ENCODE measurements at regions not wholly inside any gene's neighbourhood (a gene's known extent, or its start where the extent isn't known, plus 50 kb on each side); places are given as distances from the start of the nearest gene placed in this dataset.

- Histone ChIP-seq H3K36me3 (ENCODE audit: insufficient read depth, low read length) (no peaks in the 10 kb centered on the region), H3K9me3 (ENCODE audit: control insufficient read depth, insufficient read depth, low read length) (no peaks in the 10 kb centered on the region), H3K4me1 (ENCODE audit: insufficient read depth, low read length) (no peaks in the 10 kb centered on the region)
Measured at GRCh38 chr13:40141859-40142555, 486.5 kb downstream of the COG6 start.

DNA sequence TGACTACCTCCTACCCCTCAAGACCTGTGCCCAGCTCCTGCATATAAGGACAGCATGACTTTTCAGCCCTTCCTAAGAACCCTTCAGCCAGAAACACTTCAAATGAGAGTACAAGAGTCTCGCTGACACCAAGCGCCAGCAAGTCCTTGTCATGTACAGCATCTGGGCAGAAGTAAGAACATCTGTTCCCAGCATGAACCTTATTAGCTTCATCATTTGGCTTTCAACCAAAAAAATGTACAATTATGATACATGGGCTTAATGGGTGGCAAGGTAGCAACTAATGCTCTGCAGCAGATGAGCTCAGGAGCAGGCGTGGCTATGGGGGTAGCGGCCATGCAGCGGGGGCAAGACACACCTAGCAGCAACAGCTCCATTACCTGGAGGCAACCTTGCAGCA lies 487.6 kb downstream of the COG6 start:
- H3K4me1 ChIP-seq (ENCODE audit: insufficient read depth, low read length), result no peaks in the 10 kb centered on the region
- H3K9ac ChIP-seq (ENCODE audit: low read depth, low read length), result no peak overlapping the region
- no peaks in the 10 kb centered on the region for H3K9me3 ChIP-seq (ENCODE audit: control insufficient read depth, insufficient read depth, low read length)
- H3K36me3 ChIP-seq (ENCODE audit: insufficient read depth, low read length), result no peaks in the 10 kb centered on the region

More at GRCh38 chr13:40141859-40142555, 486.5 kb downstream of the COG6 start:
- H3K9ac ChIP-seq (ENCODE audit: low read depth, low read length), result no peak overlapping the region

DNA sequence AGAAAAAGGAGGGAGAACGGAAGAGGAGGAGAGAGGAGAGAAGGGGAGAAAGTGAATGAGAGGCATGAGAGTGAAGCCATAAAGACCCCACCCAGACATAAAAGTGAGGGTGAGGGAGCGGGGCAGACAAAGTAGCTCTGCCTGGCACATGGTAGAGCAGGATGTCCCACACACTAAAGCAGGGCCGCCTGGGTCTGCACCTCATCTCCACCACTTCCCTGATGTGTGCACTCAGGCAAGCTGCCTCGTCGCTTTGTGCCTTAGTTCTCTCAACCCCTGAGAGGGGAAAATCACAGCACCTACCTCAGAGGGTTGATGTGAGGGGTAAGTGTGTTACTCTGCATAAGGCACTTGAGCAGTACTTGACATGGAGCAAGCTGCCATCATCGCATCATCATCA lies 488.1 kb downstream of the COG6 start:
- Histone ChIP-seq H3K36me3 (ENCODE audit: insufficient read depth, low read length) (no peaks in the 10 kb centered on the region), H3K4me1 (ENCODE audit: insufficient read depth, low read length) (no peaks in the 10 kb centered on the region), H3K9ac (ENCODE audit: low read depth, low read length) (no peak overlapping the region), H3K9me3 (ENCODE audit: control insufficient read depth, insufficient read depth, low read length) (no peaks in the 10 kb centered on the region)

DNA sequence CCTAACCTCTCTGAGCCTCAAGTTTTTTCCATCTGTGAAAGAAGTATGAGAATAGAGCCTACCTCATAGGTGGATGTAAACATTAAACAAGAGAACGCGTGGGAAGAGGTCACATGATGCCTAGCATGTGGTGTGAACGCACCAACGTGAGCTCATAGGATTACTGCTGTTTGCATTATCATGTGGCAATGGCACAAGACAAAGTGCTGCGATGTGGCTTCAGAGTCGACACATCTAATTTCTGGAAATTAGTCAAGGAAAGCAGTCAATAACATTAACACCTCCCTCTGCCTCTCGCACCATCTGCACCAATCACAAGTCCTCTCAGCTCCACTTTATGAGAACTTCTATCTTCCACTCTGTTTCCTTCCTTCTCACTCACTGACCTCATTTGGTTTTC lies 489.7 kb downstream of the COG6 start:
- Histone ChIP-seq H3K9ac (ENCODE audit: low read depth, low read length) (no peak overlapping the region), H3K9me3 (ENCODE audit: control insufficient read depth, insufficient read depth, low read length) (no peaks in the 10 kb centered on the region), H3K4me1 (ENCODE audit: insufficient read depth, low read length) (no peaks in the 10 kb centered on the region), H3K36me3 (ENCODE audit: insufficient read depth, low read length) (no peaks in the 10 kb centered on the region)

DNA sequence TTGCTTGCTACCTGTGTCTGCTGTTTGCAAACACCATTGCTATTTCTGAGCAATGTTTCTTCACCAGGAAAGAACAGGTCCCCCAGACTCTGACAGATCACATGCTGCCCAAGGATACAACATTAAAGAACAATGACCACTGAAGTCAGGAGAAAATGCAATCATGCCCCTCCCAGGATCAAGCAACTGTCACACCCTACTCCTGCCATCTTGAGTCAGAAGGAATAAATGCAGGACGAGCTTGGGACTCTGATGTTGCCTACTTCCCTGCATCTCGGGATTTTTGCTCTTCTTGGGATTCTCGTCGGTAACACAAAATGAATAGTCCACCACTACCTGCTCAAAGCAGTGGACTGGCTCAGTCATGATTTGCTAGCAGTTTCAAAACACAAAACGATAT lies 490.6 kb downstream of the COG6 start:
- Histone ChIP-seq H3K36me3 (ENCODE audit: insufficient read depth, low read length) (no peaks in the 10 kb centered on the region), H3K9me3 (ENCODE audit: control insufficient read depth, insufficient read depth, low read length) (no peaks in the 10 kb centered on the region)

GRCh38 chr13:40146611-40147117 lies 491.2 kb downstream of the COG6 start:
- H3K9ac ChIP-seq (ENCODE audit: low read depth, low read length), result no peak overlapping the region
- H3K9me3 ChIP-seq (ENCODE audit: control insufficient read depth, insufficient read depth, low read length), result no peaks in the 10 kb centered on the region
- no peaks in the 10 kb centered on the region for H3K4me1 ChIP-seq (ENCODE audit: insufficient read depth, low read length)
- no peaks in the 10 kb centered on the region for H3K36me3 ChIP-seq (ENCODE audit: insufficient read depth, low read length)

More for the DNA sequence above, 490.6 kb downstream of the COG6 start:
- no peaks in the 10 kb centered on the region for H3K4me1 ChIP-seq (ENCODE audit: insufficient read depth, low read length)
- H3K9ac ChIP-seq (ENCODE audit: low read depth, low read length), result no peak overlapping the region

DNA sequence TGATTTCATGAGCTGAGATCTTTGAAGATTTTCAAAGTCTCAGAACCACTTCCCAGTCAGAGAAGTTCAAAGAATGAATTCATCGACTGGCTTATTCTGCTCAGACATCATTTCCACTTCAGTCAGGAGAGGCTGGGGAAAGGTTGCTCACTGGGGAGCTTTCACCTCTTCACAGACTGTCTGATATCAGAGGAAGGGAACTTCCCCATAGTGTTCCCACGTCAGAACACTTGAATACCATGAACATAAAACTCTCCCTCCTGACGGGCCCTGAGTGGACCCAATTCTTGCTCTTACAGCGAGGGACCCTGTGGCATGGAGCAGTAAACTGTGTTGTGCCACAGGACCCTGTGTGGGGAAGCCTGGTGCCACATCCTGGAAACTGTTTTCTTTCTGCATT lies 492.6 kb downstream of the COG6 start:
- Histone ChIP-seq H3K4me1 (ENCODE audit: insufficient read depth, low read length) (no peaks in the 10 kb centered on the region), H3K9me3 (ENCODE audit: control insufficient read depth, insufficient read depth, low read length) (no peaks in the 10 kb centered on the region), H3K9ac (ENCODE audit: low read depth, low read length) (no peak overlapping the region), H3K36me3 (ENCODE audit: insufficient read depth, low read length) (no peaks in the 10 kb centered on the region)

DNA sequence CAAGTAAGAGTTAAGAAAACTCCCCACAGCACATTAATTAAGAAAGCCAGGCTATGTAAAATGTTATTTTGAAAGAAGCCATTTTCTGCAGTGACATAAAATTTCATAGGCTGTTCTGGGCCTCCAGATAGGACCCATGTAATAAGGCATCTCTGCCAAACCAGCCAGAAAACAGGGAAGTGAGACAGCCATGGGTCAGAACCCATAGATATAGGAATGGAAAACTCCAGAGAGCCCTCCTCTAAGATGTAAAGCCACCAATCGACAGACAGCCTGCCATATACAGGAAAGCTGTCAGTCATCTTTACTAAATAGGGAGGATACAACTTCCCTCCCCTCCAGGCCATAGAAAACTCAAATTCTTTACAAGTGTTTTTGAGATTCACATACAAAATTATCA lies 493.3 kb downstream of the COG6 start:
- Histone ChIP-seq H3K4me1 (ENCODE audit: insufficient read depth, low read length) (no peaks in the 10 kb centered on the region), H3K36me3 (ENCODE audit: insufficient read depth, low read length) (no peaks in the 10 kb centered on the region), H3K9me3 (ENCODE audit: control insufficient read depth, insufficient read depth, low read length) (no peaks in the 10 kb centered on the region), H3K9ac (ENCODE audit: low read depth, low read length) (no peak overlapping the region)

DNA sequence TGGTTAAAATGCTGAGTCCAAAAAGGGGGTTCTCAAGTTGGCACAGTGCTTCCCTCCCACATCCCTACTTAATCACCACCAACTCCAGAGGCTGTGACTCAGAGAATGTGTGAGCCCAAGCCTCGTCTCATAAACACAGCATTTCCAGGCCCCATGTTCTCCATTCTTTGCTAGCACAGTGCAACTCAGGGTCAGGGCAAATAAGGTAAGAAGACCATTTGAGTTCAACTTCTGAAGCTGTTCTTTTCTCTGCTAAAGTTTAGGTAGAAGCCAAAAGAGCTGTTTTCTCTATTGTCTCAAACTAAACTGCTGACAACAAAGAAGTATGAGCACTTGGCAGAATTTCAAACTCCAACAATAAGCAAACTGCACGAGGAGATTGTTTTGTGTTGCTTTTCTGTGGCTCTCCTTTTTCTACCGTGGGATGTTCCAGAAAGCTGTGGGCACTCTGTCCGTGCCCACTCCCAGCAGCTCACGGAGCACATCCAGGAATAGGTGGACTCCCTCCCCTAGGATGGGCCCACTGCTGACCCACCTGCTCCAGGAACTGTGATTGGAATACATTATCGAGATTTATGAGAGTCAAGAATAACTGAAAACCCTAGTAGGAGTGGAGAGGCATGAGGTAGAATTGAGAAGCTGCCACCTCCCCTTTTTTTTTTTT lies 494.3 kb downstream of the COG6 start:
- H3K9me3 ChIP-seq (ENCODE audit: control insufficient read depth, insufficient read depth, low read length), result no peaks in the 10 kb centered on the region
- H3K36me3 ChIP-seq (ENCODE audit: insufficient read depth, low read length), result no peaks in the 10 kb centered on the region
- no peak overlapping the region for H3K9ac ChIP-seq (ENCODE audit: low read depth, low read length)
- H3K4me1 ChIP-seq (ENCODE audit: insufficient read depth, low read length), result no peaks in the 10 kb centered on the region

GRCh38 chr13:40151673-40152072 lies 496.2 kb downstream of the COG6 start:
- no peak overlapping the region for H3K9ac ChIP-seq (ENCODE audit: low read depth, low read length)
- no peaks in the 10 kb centered on the region for H3K36me3 ChIP-seq (ENCODE audit: insufficient read depth, low read length)
- no peaks in the 10 kb centered on the region for H3K9me3 ChIP-seq (ENCODE audit: control insufficient read depth, insufficient read depth, low read length)
- H3K4me1 ChIP-seq (ENCODE audit: insufficient read depth, low read length), result no peaks in the 10 kb centered on the region

DNA sequence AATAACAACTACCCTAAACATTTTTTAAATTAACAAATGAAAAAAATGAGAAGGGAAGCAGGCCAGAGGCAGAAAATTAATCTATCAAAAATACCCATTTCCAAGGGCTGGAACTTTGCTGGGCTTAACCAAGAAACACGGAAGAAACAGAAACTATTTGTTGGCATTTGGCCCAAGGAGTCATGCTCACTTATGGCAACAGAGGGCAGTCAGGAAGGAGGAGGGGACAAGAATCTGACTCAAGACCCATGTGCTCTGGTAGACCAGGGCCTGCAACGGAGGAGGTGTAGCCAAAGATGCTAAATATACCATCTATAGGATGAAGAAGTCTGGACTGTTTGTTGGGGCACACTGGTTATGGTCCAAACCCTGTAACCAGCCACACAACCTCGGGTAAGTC lies 496.7 kb downstream of the COG6 start:
- Histone ChIP-seq H3K36me3 (ENCODE audit: insufficient read depth, low read length) (no peaks in the 10 kb centered on the region), H3K4me1 (ENCODE audit: insufficient read depth, low read length) (no peaks in the 10 kb centered on the region), H3K9ac (ENCODE audit: low read depth, low read length) (no peak overlapping the region), H3K9me3 (ENCODE audit: control insufficient read depth, insufficient read depth, low read length) (no peaks in the 10 kb centered on the region)

DNA sequence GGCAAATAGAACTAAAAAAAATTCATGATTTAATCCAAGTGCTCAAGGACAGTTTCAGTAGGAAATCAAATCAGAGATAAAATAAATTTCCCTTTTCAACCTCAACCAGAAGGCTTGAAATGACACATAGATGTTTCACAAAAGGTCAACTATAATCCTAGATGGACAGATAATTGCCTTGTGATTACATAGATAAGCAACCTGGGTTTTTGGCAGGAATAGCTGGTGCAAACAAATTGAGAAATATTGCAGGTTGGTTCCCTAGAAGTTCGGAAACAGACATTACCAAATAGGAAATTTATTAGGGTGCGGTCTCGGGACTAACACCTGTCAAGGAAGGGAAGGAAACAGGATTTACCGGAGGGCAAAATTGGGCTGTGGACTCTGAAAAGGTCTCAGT lies 497.5 kb downstream of the COG6 start:
- no peaks in the 10 kb centered on the region for H3K36me3 ChIP-seq (ENCODE audit: insufficient read depth, low read length)
- no peaks in the 10 kb centered on the region for H3K9me3 ChIP-seq (ENCODE audit: control insufficient read depth, insufficient read depth, low read length)
- no peak overlapping the region for H3K9ac ChIP-seq (ENCODE audit: low read depth, low read length)
- no peaks in the 10 kb centered on the region for H3K4me1 ChIP-seq (ENCODE audit: insufficient read depth, low read length)

DNA sequence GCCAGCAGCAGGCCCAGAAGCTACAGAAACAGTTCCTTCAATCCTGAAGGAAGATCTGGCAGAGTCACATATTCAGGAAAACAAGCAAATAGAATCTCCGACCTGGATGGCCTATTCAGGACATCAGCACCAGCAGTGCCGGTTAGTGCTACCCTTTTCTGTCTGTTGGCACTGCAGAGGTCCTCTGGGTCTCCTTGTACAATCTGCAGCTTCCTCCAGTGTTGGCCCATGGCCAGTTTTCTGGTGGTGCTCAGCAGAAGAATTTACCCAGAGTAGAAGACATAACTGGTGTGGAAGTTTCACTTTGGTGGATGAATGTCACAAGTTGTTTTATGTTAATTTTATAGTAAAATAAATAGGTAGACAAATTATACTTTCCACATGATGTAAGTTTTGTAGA lies 498.1 kb downstream of the COG6 start:
- no peaks in the 10 kb centered on the region for H3K9me3 ChIP-seq (ENCODE audit: control insufficient read depth, insufficient read depth, low read length)
- H3K36me3 ChIP-seq (ENCODE audit: insufficient read depth, low read length), result no peaks in the 10 kb centered on the region
- H3K9ac ChIP-seq (ENCODE audit: low read depth, low read length), result no peak overlapping the region
- H3K4me1 ChIP-seq (ENCODE audit: insufficient read depth, low read length), result no peaks in the 10 kb centered on the region

- H3K36me3 ChIP-seq (ENCODE audit: insufficient read depth, low read length), result no peaks in the 10 kb centered on the region
- no peak overlapping the region for H3K9ac ChIP-seq (ENCODE audit: low read depth, low read length)
- H3K4me1 ChIP-seq (ENCODE audit: insufficient read depth, low read length), result no peaks in the 10 kb centered on the region
- H3K9me3 ChIP-seq (ENCODE audit: control insufficient read depth, insufficient read depth, low read length), result no peaks in the 10 kb centered on the region
Measured at GRCh38 chr13:40155201-40155600, 499.7 kb downstream of the COG6 start.

DNA sequence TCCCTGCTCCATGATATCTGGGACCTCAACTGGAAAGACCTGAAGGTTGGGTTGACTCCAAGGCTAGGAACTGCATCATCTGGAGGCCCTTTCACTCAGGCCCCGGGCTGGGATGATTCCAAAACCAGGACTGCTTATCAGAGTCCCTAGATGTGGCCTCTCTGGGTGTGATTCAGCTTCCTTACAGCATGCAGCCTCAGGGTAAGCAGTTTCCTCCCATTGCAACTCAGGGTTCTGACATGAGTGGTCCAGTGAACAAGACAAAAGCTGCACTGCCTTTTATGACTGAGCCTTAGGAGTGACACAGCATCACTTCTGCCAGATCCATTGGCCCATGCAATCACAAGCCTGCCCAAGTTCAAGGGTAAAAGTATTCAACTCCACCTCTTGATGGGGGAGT lies 502.8 kb downstream of the COG6 start:
- no peak overlapping the region for H3K9ac ChIP-seq (ENCODE audit: low read depth, low read length)
- no peaks in the 10 kb centered on the region for H3K9me3 ChIP-seq (ENCODE audit: control insufficient read depth, insufficient read depth, low read length)
- H3K36me3 ChIP-seq (ENCODE audit: insufficient read depth, low read length), result no peaks in the 10 kb centered on the region
- H3K4me1 ChIP-seq (ENCODE audit: insufficient read depth, low read length), result no peaks in the 10 kb centered on the region

All from ES-I3 (cell line).